ENCODE measurements at regions not wholly inside any gene's neighbourhood (a gene's known extent, or its start where the extent isn't known, plus 50 kb on each side); places are given as distances from the start of the nearest gene placed in this dataset.

- Mint-ChIP-seq H3K27me3 (peaks cover 41% of the 10 kb centered on the region), H3K4me3 (no peak overlapping the region), H3K27ac (no peak overlapping the region), H3K9me3 (ENCODE audit: low read depth) (no peaks in the 10 kb centered on the region), H3K36me3 (ENCODE audit: low read depth) (no peaks in the 10 kb centered on the region), H3K4me1 (no peaks in the 10 kb centered on the region)
- ATAC-seq (no peak), DNase-seq (no peak)
- POLR2A ChIA-PET, result no interaction called here
- CTCF ChIA-PET, result interaction anchor here (1.0 kb wide), 1 partner anchor 11 kb away, joined by 4 read pairs; no protein-coding TSS in a partner anchor
- intact Hi-C loops (cut with DNase I, micrococcal nuclease), result no loop called here
Observed at GRCh38 chr3:127428344-127428997, 140.6 kb upstream of the PRR20G start.

GRCh38 chr3:127427666-127428065 lies 139.8 kb upstream of the PRR20G start:
- H3K27me3 Mint-ChIP-seq, result peaks cover 43% of the 10 kb centered on the region
- CTCF ChIA-PET, result interaction anchor here (1.0 kb wide), 1 partner anchor 12 kb away, joined by 4 read pairs; no protein-coding TSS in a partner anchor
- intact Hi-C loops (cut with DNase I, micrococcal nuclease), result no loop called here

GRCh38 chr3:127427156-127427555 lies 139.3 kb upstream of the PRR20G start:
- H3K27me3 Mint-ChIP-seq, result peaks cover 44% of the 10 kb centered on the region
- H3K4me1 Mint-ChIP-seq, result no peaks in the 10 kb centered on the region
- no peak for ATAC-seq
- ChIA-PET POLR2A (no interaction called here), CTCF (no interaction called here)
- DNase-seq, result no peak
- H3K36me3 Mint-ChIP-seq (ENCODE audit: low read depth), result no peaks in the 10 kb centered on the region
- H3K4me3 Mint-ChIP-seq, result no peak overlapping the region
- intact Hi-C loops (cut with DNase I, micrococcal nuclease), result no loop called here
- H3K9me3 Mint-ChIP-seq (ENCODE audit: low read depth), result no peaks in the 10 kb centered on the region
- no peak overlapping the region for H3K27ac Mint-ChIP-seq

More at GRCh38 chr3:127427666-127428065, 139.8 kb upstream of the PRR20G start:
- DNase-seq (no peak), ATAC-seq (no peak)
- Mint-ChIP-seq H3K9me3 (ENCODE audit: low read depth) (no peaks in the 10 kb centered on the region), H3K36me3 (ENCODE audit: low read depth) (no peaks in the 10 kb centered on the region), H3K4me3 (no peak overlapping the region), H3K4me1 (no peaks in the 10 kb centered on the region), H3K27ac (no peak overlapping the region)
- POLR2A ChIA-PET, result no interaction called here

- Mint-ChIP-seq H3K9me3 (ENCODE audit: low read depth) (no peaks in the 10 kb centered on the region), H3K4me3 (no peak overlapping the region), H3K27me3 (peaks cover 43% of the 10 kb centered on the region), H3K36me3 (ENCODE audit: low read depth) (no peaks in the 10 kb centered on the region), H3K4me1 (no peaks in the 10 kb centered on the region), H3K27ac (no peak overlapping the region)
- CTCF ChIA-PET, result no interaction called here
- POLR2A ChIA-PET, result no interaction called here
- intact Hi-C loops (cut with DNase I, micrococcal nuclease), result no loop called here
- no peak for DNase-seq
- no peak for ATAC-seq
Observed at GRCh38 chr3:127426444-127427153, 138.8 kb upstream of the PRR20G start.

GRCh38 chr3:127425505-127426443 lies 137.9 kb upstream of the PRR20G start:
- ATAC-seq, result no peak
- no peak overlapping the region for H3K27ac Mint-ChIP-seq
- DNase-seq, result no peak
- peaks cover 42% of the 10 kb centered on the region for H3K27me3 Mint-ChIP-seq
- H3K36me3 Mint-ChIP-seq (ENCODE audit: low read depth), result no peaks in the 10 kb centered on the region
- H3K4me3 Mint-ChIP-seq, result no peak overlapping the region
- intact Hi-C loops (cut with DNase I, micrococcal nuclease), result no loop called here
- no peaks in the 10 kb centered on the region for H3K4me1 Mint-ChIP-seq
- CTCF ChIA-PET, result interaction anchor here (1.6 kb wide), 1 partner anchor 118 kb away, joined by 3 read pairs; no protein-coding TSS in a partner anchor
- H3K9me3 Mint-ChIP-seq (ENCODE audit: low read depth), result no peaks in the 10 kb centered on the region
- POLR2A ChIA-PET, result interaction anchor here (0.6 kb wide), 2 partner anchors 9 to 319 kb away, joined by 3 to 4 read pairs; no protein-coding TSS in a partner anchor

- ATAC-seq (no peak), DNase-seq (no peak)
- Mint-ChIP-seq H3K27me3 (peaks cover 44% of the 10 kb centered on the region), H3K4me1 (no peaks in the 10 kb centered on the region), H3K4me3 (no peak overlapping the region), H3K9me3 (ENCODE audit: low read depth) (no peaks in the 10 kb centered on the region), H3K27ac (no peak overlapping the region), H3K36me3 (ENCODE audit: low read depth) (no peaks in the 10 kb centered on the region)
- intact Hi-C loops (cut with DNase I, micrococcal nuclease), result no loop called here
- ChIA-PET POLR2A (interaction anchor here (0.6 kb wide), 2 partner anchors 8 to 318 kb away, joined by 3 to 4 read pairs; no protein-coding TSS in a partner anchor), CTCF (interaction anchor here (1.6 kb wide), 1 partner anchor 119 kb away, joined by 3 read pairs; no protein-coding TSS in a partner anchor)
Observed at GRCh38 chr3:127424766-127425504, 137.1 kb upstream of the PRR20G start.

GRCh38 chr3:127423856-127424765 lies 136.3 kb upstream of the PRR20G start:
- H3K4me1 Mint-ChIP-seq, result no peaks in the 10 kb centered on the region

GRCh38 chr3:127422663-127423375 lies 135.0 kb upstream of the PRR20G start:
- Mint-ChIP-seq H3K27ac (no peak overlapping the region), H3K27me3 (peaks cover 44% of the 10 kb centered on the region), H3K36me3 (ENCODE audit: low read depth) (no peaks in the 10 kb centered on the region), H3K4me3 (no peak overlapping the region), H3K9me3 (ENCODE audit: low read depth) (no peaks in the 10 kb centered on the region), H3K4me1 (no peaks in the 10 kb centered on the region)
- DNase-seq (no peak), ATAC-seq (no peak)
- POLR2A ChIA-PET, result no interaction called here
- CTCF ChIA-PET, result no interaction called here
- intact Hi-C loops (cut with DNase I, micrococcal nuclease), result no loop called here

More at GRCh38 chr3:127423856-127424765, 136.3 kb upstream of the PRR20G start:
- intact Hi-C loops (cut with DNase I, micrococcal nuclease), result no loop called here
- DNase-seq (no peak), ATAC-seq (no peak)
- Mint-ChIP-seq H3K27me3 (peaks cover 47% of the 10 kb centered on the region), H3K27ac (no peak overlapping the region), H3K9me3 (ENCODE audit: low read depth) (no peaks in the 10 kb centered on the region), H3K4me3 (no peak overlapping the region), H3K36me3 (ENCODE audit: low read depth) (no peaks in the 10 kb centered on the region)
- POLR2A ChIA-PET, result no interaction called here
- CTCF ChIA-PET, result interaction anchor here (1.6 kb wide), 1 partner anchor 119 kb away, joined by 3 read pairs; no protein-coding TSS in a partner anchor

GRCh38 chr3:127421943-127422662 lies 134.3 kb upstream of the PRR20G start:
- Mint-ChIP-seq H3K27ac (no peak overlapping the region), H3K4me1 (no peaks in the 10 kb centered on the region), H3K36me3 (ENCODE audit: low read depth) (no peaks in the 10 kb centered on the region), H3K9me3 (ENCODE audit: low read depth) (no peaks in the 10 kb centered on the region), H3K27me3 (peaks cover 44% of the 10 kb centered on the region), H3K4me3 (no peak overlapping the region)
- no peak for DNase-seq
- ChIA-PET CTCF (no interaction called here), POLR2A (no interaction called here)
- no peak for ATAC-seq
- intact Hi-C loops (cut with DNase I, micrococcal nuclease), result no loop called here

Measured in activated CD4-positive, alpha-beta T cell treated with anti-CD3 and anti-CD28 coated beads for 36 hours (primary cell).